HL-60/S4 (cell line): ENCODE measurements at regions not wholly inside any gene's neighbourhood (a gene's known extent, or its start where the extent isn't known, plus 50 kb on each side); places are given as distances from the start of the nearest gene placed in this dataset.

Experiments used
- in situ Hi-C: fragments of 300-500 bp; cut with MboI; formaldehyde crosslinking; loops from 2 replicates; pipeline ENCODE4 v1.14.3; 2022; ENCODE audit warnings: low sequenced_read_pairs

- in situ Hi-C loops: loop anchor here (10.0 kb wide), 1 partner anchor 345 kb away; no protein-coding TSS in a partner anchor
Observed at GRCh38 chr10:70939441-70940003, 51.2 kb upstream of the PCBD1 start.

- in situ Hi-C loops: no loop called here
Observed at GRCh38 chr10:70940834-70941568, 52.6 kb upstream of the PCBD1 start.

DNA sequence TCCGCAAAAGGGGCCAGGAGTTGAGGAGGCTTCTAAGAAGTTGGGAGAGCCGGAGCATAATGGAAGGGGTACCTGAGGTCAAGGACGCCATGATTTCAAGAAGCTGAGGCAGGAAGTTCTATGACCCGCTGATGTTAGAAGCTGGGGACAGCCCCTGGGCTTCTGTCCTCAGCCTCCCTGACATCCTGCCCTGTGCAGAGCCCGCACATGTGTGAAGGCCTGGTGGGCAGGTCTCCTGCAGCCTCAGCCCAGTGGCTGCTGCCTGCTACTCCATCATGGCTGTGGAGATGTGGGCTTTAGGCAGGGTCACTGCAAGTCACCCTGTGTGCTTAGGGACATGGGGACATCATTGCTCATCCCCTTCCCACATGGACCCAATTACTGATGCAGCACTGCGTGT is 53.8 kb upstream of the PCBD1 start:
- in situ Hi-C loops: no loop called here

DNA sequence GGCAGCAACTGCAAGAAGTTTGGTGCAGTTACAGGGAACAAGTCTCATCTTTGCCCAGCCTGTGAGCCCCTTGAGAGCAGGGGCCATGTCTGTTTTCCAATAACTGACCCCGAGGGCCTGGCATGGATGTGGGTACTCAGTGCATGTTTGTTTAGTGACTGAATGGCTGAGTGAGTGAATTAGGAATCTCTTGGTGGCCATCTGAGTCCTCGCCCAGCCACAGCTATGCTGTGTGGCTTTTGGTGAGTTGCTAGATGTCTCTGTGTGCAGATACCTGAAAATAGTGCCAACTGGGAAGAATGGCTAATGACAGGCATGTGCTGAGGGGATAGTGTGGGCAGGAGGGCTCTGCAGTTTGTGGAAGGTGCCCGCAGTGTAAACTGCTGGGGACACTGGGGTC is 54.4 kb upstream of the PCBD1 start:
- in situ Hi-C loops: no loop called here

GRCh38 chr10:70943249-70943648 is 54.9 kb upstream of the PCBD1 start:
- in situ Hi-C loops: no loop called here

- in situ Hi-C loops: no loop called here
Observed at GRCh38 chr10:70943841-70944466, 55.6 kb upstream of the PCBD1 start.

GRCh38 chr10:70950037-70950436 is 61.7 kb upstream of the PCBD1 start:
- in situ Hi-C loops: no loop called here

DNA sequence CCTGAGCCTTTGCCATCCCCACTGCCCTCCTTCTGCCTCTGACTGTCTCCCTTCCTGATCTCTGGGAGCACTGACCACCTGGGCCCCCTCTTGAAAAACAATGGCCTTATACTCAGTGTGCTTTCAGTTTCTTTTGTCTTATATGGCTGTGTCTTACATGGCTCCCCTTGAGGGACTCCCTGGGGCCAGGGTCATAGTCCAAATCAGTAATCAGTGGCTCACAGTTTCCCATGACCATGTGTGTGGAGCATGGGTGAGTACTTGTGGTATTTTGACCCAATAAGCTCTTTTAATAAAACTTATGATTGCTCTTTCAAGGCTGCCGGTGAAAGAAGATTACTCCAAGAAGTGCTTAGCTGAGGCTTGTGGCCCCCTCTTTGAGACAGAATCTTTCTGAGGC is 62.4 kb upstream of the PCBD1 start:
- in situ Hi-C loops: no loop called here

GRCh38 chr10:70952401-70952800 is 64.0 kb upstream of the PCBD1 start:
- in situ Hi-C loops: no loop called here

GRCh38 chr10:70952921-70953320 is 64.6 kb upstream of the PCBD1 start:
- in situ Hi-C loops: no loop called here

GRCh38 chr10:70954381-70955176 is 66.2 kb upstream of the PCBD1 start:
- in situ Hi-C loops: no loop called here

GRCh38 chr10:70956029-70956759 is 67.8 kb upstream of the PCBD1 start:
- in situ Hi-C loops: no loop called here

- in situ Hi-C loops: no loop called here
Observed at GRCh38 chr10:70958396-70958795, 70.0 kb upstream of the PCBD1 start.

DNA sequence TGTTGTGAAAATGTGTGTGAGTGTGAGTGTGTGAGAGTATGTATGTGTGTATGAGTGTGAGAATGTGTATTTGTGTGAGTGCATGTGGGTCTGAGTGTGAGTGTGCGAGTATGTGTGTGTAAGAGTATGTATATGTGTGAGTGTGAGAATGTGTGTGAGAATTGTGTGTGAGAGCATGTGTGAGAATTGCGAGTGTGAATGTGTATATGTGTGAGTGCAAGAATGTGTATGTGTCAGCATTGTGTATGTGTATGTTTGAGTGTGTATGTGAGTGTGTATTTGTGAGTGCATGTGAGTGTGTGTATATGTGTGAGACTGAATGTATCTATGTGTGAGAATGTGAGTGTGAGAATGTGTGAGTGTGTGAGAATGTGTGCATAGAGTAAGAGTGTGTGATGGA is 72.0 kb upstream of the PCBD1 start:
- in situ Hi-C loops: no loop called here

- in situ Hi-C loops: no loop called here
Observed at GRCh38 chr10:70960783-70961570, 72.6 kb upstream of the PCBD1 start.

DNA sequence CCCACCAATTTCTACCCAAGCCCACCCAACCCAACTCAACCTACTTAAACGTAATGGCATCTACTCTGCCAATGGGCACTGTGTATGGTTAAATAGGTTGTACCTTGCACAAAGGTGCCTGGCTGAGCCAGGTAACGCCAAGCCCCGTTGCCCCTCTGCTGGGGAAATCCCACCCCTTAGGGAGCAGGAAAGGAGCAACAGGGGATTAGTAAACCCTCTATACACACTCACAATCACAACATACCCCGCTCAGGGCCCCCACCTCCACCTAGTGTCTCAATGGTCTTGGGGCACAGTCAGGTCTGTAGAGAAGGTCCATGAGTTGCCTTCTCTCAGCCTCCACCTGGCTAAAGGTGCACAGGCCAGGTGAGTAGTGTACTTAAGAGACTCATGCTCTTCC is 74.3 kb upstream of the PCBD1 start:
- in situ Hi-C loops: no loop called here

DNA sequence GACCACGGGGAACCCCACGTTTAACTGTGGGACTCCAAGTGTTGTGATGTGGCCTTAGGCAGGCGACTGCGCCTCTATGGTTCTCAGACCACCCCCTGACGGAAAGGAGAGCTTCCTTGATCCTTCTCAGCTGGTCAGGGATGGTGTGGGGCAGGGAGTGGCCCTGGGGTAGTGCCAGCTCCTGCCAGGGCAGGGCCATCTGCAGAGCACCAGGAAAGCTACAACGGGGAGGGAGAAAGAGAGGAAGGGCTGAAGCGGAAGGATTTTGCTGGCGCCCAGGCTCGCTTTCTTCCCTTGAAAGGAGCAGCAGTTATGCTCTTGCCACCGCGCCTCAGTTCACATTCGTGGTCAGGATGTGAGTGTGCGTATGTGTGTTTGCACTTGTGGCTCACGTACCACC is 74.9 kb upstream of the PCBD1 start:
- in situ Hi-C loops: no loop called here

DNA sequence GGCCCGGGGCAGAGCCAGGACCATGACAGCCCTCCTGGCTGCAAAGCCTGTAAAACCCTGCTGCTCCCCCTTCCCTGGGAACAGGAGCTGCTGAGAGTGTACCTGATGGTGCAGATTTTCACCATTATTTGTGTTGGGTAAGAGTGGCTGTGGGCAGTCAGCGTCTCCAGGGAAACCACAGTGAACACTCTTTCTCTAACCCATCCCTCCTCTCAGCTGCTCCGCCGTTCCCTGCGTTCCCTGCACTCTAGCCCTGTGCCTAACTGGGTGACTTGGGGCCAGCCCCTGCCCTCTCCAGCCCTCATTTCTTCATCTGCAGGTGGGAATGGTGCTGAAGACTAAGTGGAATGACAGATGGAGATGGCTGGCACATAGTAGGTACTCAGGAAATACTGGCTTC is 75.9 kb upstream of the PCBD1 start:
- in situ Hi-C loops: no loop called here

DNA sequence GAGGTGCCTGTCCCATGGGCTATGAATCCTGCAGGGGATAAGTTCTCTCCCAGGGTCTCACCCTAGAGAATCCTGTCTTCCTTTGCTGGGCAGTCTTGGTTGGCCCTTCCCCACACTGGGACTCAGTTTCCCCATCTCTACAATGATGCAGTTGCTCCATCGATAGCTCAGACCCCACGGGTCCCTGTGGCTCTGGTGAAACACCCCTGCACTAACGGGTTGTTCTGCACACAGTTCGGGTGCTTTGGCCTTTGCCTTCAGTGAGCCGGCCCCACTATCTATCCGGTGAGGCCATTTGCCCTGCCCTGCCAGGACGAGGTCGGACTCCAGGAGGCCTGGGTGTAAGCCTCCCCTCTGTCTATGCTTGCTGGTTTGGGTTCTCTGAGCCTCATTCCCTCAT is 76.5 kb upstream of the PCBD1 start:
- in situ Hi-C loops: no loop called here

- in situ Hi-C loops: no loop called here
Observed at GRCh38 chr10:70965566-70965965, 77.2 kb upstream of the PCBD1 start.
